ENCODE measurements at regions not wholly inside any gene's neighbourhood (a gene's known extent, or its start where the extent isn't known, plus 50 kb on each side); places are given as distances from the start of the nearest gene placed in this dataset.

DNA sequence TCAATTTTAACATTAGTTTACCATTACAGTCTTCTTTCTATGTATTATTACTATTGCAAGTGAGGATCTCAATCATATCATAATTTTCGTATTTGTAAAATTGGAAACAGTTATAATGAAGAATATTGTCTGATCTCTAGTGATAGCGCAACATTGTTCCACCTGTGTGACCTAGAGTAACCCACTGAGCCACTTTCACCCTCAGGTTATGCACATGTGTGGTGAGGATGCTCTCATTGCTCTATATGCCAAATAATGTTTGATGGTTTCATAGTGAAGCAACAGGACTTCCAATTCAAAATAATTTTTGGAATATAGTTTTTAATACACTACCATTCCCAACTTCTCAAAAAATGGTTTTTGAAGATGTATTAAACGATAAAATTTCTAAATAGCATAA is 603.1 kb upstream of the MAN1A1 start:
- DNase-seq (ENCODE audit: low read depth in 1 of 2, low spot score in 1 of 2), result no peak
- Histone ChIP-seq H3K9me3 (ENCODE audit: low read depth) (no peaks in the 10 kb centered on the region), H3K36me3 (no peaks in the 10 kb centered on the region), H3K27me3 (no peaks in the 10 kb centered on the region), H3K4me1 (ENCODE audit: low read depth) (no peaks in the 10 kb centered on the region), H3K4me3 (no peak overlapping the region), H3K27ac (no peak overlapping the region)
- TF ChIP-seq, protein P1, sequence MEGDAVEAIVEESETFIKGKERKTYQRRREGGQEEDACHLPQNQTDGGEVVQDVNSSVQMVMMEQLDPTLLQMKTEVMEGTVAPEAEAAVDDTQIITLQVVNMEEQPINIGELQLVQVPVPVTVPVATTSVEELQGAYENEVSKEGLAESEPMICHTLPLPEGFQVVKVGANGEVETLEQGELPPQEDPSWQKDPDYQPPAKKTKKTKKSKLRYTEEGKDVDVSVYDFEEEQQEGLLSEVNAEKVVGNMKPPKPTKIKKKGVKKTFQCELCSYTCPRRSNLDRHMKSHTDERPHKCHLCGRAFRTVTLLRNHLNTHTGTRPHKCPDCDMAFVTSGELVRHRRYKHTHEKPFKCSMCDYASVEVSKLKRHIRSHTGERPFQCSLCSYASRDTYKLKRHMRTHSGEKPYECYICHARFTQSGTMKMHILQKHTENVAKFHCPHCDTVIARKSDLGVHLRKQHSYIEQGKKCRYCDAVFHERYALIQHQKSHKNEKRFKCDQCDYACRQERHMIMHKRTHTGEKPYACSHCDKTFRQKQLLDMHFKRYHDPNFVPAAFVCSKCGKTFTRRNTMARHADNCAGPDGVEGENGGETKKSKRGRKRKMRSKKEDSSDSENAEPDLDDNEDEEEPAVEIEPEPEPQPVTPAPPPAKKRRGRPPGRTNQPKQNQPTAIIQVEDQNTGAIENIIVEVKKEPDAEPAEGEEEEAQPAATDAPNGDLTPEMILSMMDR (IDR thresholded peaks at IDR 0.05; ENCODE audit: low read depth, low read length), result no peak

- H3K27ac ChIP-seq, result no peak overlapping the region
- no peak for DNase-seq (ENCODE audit: low read depth in 1 of 2, low spot score in 1 of 2)
- no peaks in the 10 kb centered on the region for H3K4me1 ChIP-seq (ENCODE audit: low read depth)
- H3K9me3 ChIP-seq (ENCODE audit: low read depth), result no peaks in the 10 kb centered on the region
- no peaks in the 10 kb centered on the region for H3K36me3 ChIP-seq
- H3K27me3 ChIP-seq, result no peaks in the 10 kb centered on the region
- TF ChIP-seq, protein P1 (IDR thresholded peaks at IDR 0.05; ENCODE audit: low read depth, low read length), result no peak
- H3K4me3 ChIP-seq, result no peak overlapping the region
These were observed 601.1 kb upstream of the MAN1A1 start for GRCh38 chr6:119950681-119951080.

- Histone ChIP-seq H3K4me1 (ENCODE audit: low read depth) (no peaks in the 10 kb centered on the region), H3K27ac (no peak overlapping the region), H3K36me3 (no peaks in the 10 kb centered on the region), H3K4me3 (no peak overlapping the region), H3K27me3 (no peaks in the 10 kb centered on the region), H3K9me3 (ENCODE audit: low read depth) (no peaks in the 10 kb centered on the region)
- no peak for DNase-seq (ENCODE audit: low read depth in 1 of 2, low spot score in 1 of 2)
- TF ChIP-seq, protein P1 (IDR thresholded peaks at IDR 0.05; ENCODE audit: low read depth, low read length), result no peak
These were observed 592.7 kb upstream of the MAN1A1 start for GRCh38 chr6:119942078-119942752.

GRCh38 chr6:119938752-119939151 is 589.2 kb upstream of the MAN1A1 start:
- Histone ChIP-seq H3K9me3 (ENCODE audit: low read depth) (no peaks in the 10 kb centered on the region), H3K4me1 (ENCODE audit: low read depth) (no peaks in the 10 kb centered on the region), H3K36me3 (no peaks in the 10 kb centered on the region), H3K27me3 (no peaks in the 10 kb centered on the region), H3K4me3 (no peak overlapping the region), H3K27ac (no peak overlapping the region)
- TF ChIP-seq, protein P1 (IDR thresholded peaks at IDR 0.05; ENCODE audit: low read depth, low read length), result no peak
- DNase-seq (ENCODE audit: low read depth in 1 of 2, low spot score in 1 of 2), result no peak

GRCh38 chr6:119934816-119935215 is 585.3 kb upstream of the MAN1A1 start:
- H3K4me3 ChIP-seq, result no peak overlapping the region

More at GRCh38 chr6:119934816-119935215, 585.3 kb upstream of the MAN1A1 start:
- no peaks in the 10 kb centered on the region for H3K27me3 ChIP-seq
- no peaks in the 10 kb centered on the region for H3K36me3 ChIP-seq
- no peaks in the 10 kb centered on the region for H3K9me3 ChIP-seq (ENCODE audit: low read depth)
- TF ChIP-seq, protein P1 (IDR thresholded peaks at IDR 0.05; ENCODE audit: low read depth, low read length), result no peak
- H3K4me1 ChIP-seq (ENCODE audit: low read depth), result no peaks in the 10 kb centered on the region
- no peak overlapping the region for H3K27ac ChIP-seq
- DNase-seq (ENCODE audit: low read depth in 1 of 2, low spot score in 1 of 2), result no peak

All from cardiac muscle cell (in vitro differentiated cells and primary cell).